ENCODE measurements at regions not wholly inside any gene's neighbourhood (a gene's known extent, or its start where the extent isn't known, plus 50 kb on each side); places are given as distances from the start of the nearest gene placed in this dataset.

GRCh38 chr2:217559084-217559483 is 443.7 kb downstream of the TNS1 start:
- H3K4me2 ChIP-seq (ENCODE audit: low read length) = no peak overlapping the region

GRCh38 chr2:217555081-217555876 is 447.5 kb downstream of the TNS1 start:
- Histone ChIP-seq H3K27ac (no peak overlapping the region), H3K79me2 (no peaks in the 10 kb centered on the region), H3K4me2 (ENCODE audit: low read length) (no peak overlapping the region), H3K9ac (no peak overlapping the region), H3K4me3 (ENCODE audit: low read depth, low read length) (no peak overlapping the region), H3K27me3 (ENCODE audit: control insufficient read depth, insufficient read depth, low read length) (no peaks in the 10 kb centered on the region), H3K36me3 (ENCODE audit: control insufficient read depth, insufficient read depth, low read length) (no peaks in the 10 kb centered on the region), H3K9me3 (ENCODE audit: control insufficient read depth, low read length) (no peaks in the 10 kb centered on the region), H3K4me1 (peaks cover 28% of the 10 kb centered on the region), H2AFZ (no peak overlapping the region)
- no peak for TF ChIP-seq CTCF (IDR thresholded peaks at IDR 0.05)

More at GRCh38 chr2:217559084-217559483, 443.7 kb downstream of the TNS1 start:
- no peak for TF ChIP-seq CTCF (IDR thresholded peaks at IDR 0.05)
- Histone ChIP-seq H3K27me3 (ENCODE audit: control insufficient read depth, insufficient read depth, low read length) (no peaks in the 10 kb centered on the region), H3K4me3 (ENCODE audit: low read depth, low read length) (no peak overlapping the region), H3K79me2 (peaks cover 3% of the 10 kb centered on the region), H3K4me1 (peaks cover 11% of the 10 kb centered on the region), H3K27ac (no peak overlapping the region), H3K36me3 (ENCODE audit: control insufficient read depth, insufficient read depth, low read length) (no peaks in the 10 kb centered on the region), H2AFZ (no peak overlapping the region), H3K9ac (no peak overlapping the region), H3K9me3 (ENCODE audit: control insufficient read depth, low read length) (no peaks in the 10 kb centered on the region)

GRCh38 chr2:217553679-217554078 is 449.1 kb downstream of the TNS1 start:
- no peak overlapping the region for H2AFZ ChIP-seq
- H3K4me3 ChIP-seq (ENCODE audit: low read depth, low read length) = no peak overlapping the region
- no peak overlapping the region for H3K4me2 ChIP-seq (ENCODE audit: low read length)
- no peaks in the 10 kb centered on the region for H3K27me3 ChIP-seq (ENCODE audit: control insufficient read depth, insufficient read depth, low read length)
- no peaks in the 10 kb centered on the region for H3K9me3 ChIP-seq (ENCODE audit: control insufficient read depth, low read length)
- no peak for TF ChIP-seq CTCF (IDR thresholded peaks at IDR 0.05)
- no peak overlapping the region for H3K27ac ChIP-seq
- H3K9ac ChIP-seq = no peak overlapping the region
- H3K79me2 ChIP-seq = no peaks in the 10 kb centered on the region
- H3K36me3 ChIP-seq (ENCODE audit: control insufficient read depth, insufficient read depth, low read length) = no peaks in the 10 kb centered on the region
- peaks cover 28% of the 10 kb centered on the region for H3K4me1 ChIP-seq

GRCh38 chr2:217553202-217553601 is 449.6 kb downstream of the TNS1 start:
- H3K4me3 ChIP-seq (ENCODE audit: low read depth, low read length) = no peak overlapping the region

More at GRCh38 chr2:217553202-217553601, 449.6 kb downstream of the TNS1 start:
- Histone ChIP-seq H3K9ac (no peak overlapping the region), H3K4me2 (ENCODE audit: low read length) (no peak overlapping the region), H3K27me3 (ENCODE audit: control insufficient read depth, insufficient read depth, low read length) (no peaks in the 10 kb centered on the region), H3K27ac (no peak overlapping the region), H2AFZ (no peak overlapping the region), H3K79me2 (no peaks in the 10 kb centered on the region), H3K36me3 (ENCODE audit: control insufficient read depth, insufficient read depth, low read length) (no peaks in the 10 kb centered on the region), H3K9me3 (ENCODE audit: control insufficient read depth, low read length) (no peaks in the 10 kb centered on the region), H3K4me1 (peaks cover 28% of the 10 kb centered on the region)
- TF ChIP-seq CTCF (IDR thresholded peaks at IDR 0.05) = no peak
